ENCODE measurements at regions not wholly inside any gene's neighbourhood (a gene's known extent, or its start where the extent isn't known, plus 50 kb on each side); places are given as distances from the start of the nearest gene placed in this dataset.

DNA sequence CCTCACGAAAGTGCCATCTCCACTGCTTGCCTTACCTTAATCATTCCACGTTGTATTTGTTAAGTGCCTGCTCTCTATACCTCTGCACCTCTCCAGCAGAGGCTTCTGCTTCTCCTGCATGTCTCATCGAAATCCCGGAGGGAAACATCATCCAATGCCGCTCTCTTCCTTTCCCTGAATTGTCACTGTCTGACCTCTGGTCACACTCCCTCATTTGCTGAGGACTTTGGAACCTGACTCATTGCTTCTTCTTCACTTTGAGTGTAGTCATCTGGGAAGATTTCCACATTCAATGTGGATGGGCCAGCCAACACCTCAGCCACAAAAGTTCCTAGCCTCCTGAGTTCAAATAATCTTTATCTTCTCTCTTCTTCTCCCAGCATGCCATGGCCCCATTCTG lies 78.9 kb upstream of the BEND6 start (continued):
- TF ChIP-seq, protein P1, sequence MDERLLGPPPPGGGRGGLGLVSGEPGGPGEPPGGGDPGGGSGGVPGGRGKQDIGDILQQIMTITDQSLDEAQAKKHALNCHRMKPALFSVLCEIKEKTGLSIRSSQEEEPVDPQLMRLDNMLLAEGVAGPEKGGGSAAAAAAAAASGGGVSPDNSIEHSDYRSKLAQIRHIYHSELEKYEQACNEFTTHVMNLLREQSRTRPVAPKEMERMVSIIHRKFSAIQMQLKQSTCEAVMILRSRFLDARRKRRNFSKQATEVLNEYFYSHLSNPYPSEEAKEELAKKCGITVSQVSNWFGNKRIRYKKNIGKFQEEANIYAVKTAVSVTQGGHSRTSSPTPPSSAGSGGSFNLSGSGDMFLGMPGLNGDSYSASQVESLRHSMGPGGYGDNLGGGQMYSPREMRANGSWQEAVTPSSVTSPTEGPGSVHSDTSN (CRISPR knock-in tag; IDR thresholded peaks at IDR 0.05): no peak
- TF ChIP-seq NFE2L2 (IDR thresholded peaks at IDR 0.05; ENCODE audit: low read length) (peak; percentile 18; the same call in 1 of the 2 replicates), ZNF292 (CRISPR knock-in tag; IDR thresholded peaks at IDR 0.05; ENCODE audit: borderline replicate concordance, low read depth) (0 out of 2 replicates have a peak, but pooled peaks have one; percentile 16), ZNF343 (CRISPR knock-in tag; IDR thresholded peaks at IDR 0.05) (no peak), KDM6A (CRISPR knock-in tag; IDR thresholded peaks at IDR 0.05; ENCODE audit: low read depth) (0 out of 2 replicates have a peak, but pooled peaks have one; percentile 44), ATM (IDR thresholded peaks at IDR 0.05; ENCODE audit: borderline replicate concordance) (no peak), PHF21A (CRISPR knock-in tag; IDR thresholded peaks at IDR 0.05) (0 out of 2 replicates have a peak, but pooled peaks have one; percentile 20), ZNF282 (IDR thresholded peaks at IDR 0.05; ENCODE audit: partially characterized antibody) (no peak), POGZ (CRISPR knock-in tag; IDR thresholded peaks at IDR 0.05) (peak; percentile 44; the same call in 1 of the 2 replicates), KMT2B (CRISPR knock-in tag; IDR thresholded peaks at IDR 0.05) (0 out of 2 replicates have a peak, but pooled peaks have one; percentile 29), SALL1 (CRISPR knock-in tag; IDR thresholded peaks at IDR 0.05) (peak; percentile 72), ZNF274 (CRISPR knock-in tag; IDR thresholded peaks at IDR 0.05) (no peak), KDM1A (CRISPR knock-in tag; IDR thresholded peaks at IDR 0.05) (0 out of 2 replicates have a peak, but pooled peaks have one; percentile 50), PCBP2 (optimal IDR thresholded peaks at IDR 0.05; ENCODE audit: low read depth, low read length, poor library complexity, severe bottlenecking) (no peak), FOSL2 (CRISPR knock-in tag; IDR thresholded peaks at IDR 0.05) (peak; percentile 99)
- TF ChIP-seq, protein P2, sequence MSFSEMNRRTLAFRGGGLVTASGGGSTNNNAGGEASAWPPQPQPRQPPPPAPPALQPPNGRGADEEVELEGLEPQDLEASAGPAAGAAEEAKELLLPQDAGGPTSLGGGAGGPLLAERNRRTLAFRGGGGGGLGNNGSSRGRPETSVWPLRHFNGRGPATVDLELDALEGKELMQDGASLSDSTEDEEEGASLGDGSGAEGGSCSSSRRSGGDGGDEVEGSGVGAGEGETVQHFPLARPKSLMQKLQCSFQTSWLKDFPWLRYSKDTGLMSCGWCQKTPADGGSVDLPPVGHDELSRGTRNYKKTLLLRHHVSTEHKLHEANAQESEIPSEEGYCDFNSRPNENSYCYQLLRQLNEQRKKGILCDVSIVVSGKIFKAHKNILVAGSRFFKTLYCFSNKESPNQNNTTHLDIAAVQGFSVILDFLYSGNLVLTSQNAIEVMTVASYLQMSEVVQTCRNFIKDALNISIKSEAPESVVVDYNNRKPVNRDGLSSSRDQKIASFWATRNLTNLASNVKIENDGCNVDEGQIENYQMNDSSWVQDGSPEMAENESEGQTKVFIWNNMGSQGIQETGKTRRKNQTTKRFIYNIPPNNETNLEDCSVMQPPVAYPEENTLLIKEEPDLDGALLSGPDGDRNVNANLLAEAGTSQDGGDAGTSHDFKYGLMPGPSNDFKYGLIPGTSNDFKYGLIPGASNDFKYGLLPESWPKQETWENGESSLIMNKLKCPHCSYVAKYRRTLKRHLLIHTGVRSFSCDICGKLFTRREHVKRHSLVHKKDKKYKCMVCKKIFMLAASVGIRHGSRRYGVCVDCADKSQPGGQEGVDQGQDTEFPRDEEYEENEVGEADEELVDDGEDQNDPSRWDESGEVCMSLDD (CRISPR knock-in tag; IDR thresholded peaks at IDR 0.05; ENCODE audit: borderline replicate concordance): no peak
- TF ChIP-seq, protein P3, sequence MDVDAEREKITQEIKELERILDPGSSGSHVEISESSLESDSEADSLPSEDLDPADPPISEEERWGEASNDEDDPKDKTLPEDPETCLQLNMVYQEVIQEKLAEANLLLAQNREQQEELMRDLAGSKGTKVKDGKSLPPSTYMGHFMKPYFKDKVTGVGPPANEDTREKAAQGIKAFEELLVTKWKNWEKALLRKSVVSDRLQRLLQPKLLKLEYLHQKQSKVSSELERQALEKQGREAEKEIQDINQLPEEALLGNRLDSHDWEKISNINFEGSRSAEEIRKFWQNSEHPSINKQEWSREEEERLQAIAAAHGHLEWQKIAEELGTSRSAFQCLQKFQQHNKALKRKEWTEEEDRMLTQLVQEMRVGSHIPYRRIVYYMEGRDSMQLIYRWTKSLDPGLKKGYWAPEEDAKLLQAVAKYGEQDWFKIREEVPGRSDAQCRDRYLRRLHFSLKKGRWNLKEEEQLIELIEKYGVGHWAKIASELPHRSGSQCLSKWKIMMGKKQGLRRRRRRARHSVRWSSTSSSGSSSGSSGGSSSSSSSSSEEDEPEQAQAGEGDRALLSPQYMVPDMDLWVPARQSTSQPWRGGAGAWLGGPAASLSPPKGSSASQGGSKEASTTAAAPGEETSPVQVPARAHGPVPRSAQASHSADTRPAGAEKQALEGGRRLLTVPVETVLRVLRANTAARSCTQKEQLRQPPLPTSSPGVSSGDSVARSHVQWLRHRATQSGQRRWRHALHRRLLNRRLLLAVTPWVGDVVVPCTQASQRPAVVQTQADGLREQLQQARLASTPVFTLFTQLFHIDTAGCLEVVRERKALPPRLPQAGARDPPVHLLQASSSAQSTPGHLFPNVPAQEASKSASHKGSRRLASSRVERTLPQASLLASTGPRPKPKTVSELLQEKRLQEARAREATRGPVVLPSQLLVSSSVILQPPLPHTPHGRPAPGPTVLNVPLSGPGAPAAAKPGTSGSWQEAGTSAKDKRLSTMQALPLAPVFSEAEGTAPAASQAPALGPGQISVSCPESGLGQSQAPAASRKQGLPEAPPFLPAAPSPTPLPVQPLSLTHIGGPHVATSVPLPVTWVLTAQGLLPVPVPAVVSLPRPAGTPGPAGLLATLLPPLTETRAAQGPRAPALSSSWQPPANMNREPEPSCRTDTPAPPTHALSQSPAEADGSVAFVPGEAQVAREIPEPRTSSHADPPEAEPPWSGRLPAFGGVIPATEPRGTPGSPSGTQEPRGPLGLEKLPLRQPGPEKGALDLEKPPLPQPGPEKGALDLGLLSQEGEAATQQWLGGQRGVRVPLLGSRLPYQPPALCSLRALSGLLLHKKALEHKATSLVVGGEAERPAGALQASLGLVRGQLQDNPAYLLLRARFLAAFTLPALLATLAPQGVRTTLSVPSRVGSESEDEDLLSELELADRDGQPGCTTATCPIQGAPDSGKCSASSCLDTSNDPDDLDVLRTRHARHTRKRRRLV (CRISPR knock-in tag; IDR thresholded peaks at IDR 0.05): no peak
- TF ChIP-seq, protein P4, sequence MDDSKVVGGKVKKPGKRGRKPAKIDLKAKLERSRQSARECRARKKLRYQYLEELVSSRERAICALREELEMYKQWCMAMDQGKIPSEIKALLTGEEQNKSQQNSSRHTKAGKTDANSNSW (CRISPR knock-in tag; IDR thresholded peaks at IDR 0.05; ENCODE audit: borderline replicate concordance): no peak
- TF ChIP-seq, protein P5, sequence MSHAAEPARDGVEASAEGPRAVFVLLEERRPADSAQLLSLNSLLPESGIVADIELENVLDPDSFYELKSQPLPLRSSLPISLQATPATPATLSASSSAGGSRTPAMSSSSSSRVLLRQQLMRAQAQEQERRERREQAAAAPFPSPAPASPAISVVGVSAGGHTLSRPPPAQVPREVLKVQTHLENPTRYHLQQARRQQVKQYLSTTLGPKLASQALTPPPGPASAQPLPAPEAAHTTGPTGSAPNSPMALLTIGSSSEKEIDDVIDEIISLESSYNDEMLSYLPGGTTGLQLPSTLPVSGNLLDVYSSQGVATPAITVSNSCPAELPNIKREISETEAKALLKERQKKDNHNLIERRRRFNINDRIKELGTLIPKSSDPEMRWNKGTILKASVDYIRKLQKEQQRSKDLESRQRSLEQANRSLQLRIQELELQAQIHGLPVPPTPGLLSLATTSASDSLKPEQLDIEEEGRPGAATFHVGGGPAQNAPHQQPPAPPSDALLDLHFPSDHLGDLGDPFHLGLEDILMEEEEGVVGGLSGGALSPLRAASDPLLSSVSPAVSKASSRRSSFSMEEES (CRISPR knock-in tag; IDR thresholded peaks at IDR 0.05): 0 out of 2 replicates have a peak, but pooled peaks have one; percentile 36
- TF ChIP-seq, protein P6, sequence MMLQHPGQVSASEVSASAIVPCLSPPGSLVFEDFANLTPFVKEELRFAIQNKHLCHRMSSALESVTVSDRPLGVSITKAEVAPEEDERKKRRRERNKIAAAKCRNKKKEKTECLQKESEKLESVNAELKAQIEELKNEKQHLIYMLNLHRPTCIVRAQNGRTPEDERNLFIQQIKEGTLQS (CRISPR knock-in tag; IDR thresholded peaks at IDR 0.05): peak; percentile 91

All from HepG2 (cell line).